Duodenal mucosa (tissue), 2 donors: ENCODE measurements at regions not wholly inside any gene's neighbourhood (a gene's known extent, or its start where the extent isn't known, plus 50 kb on each side); places are given as distances from the start of the nearest gene placed in this dataset.

Experiments
- H3K27ac ChIP-seq: one replicate; pipeline ENCODE4 v1.7.0; 2013; ENCODE audit warnings: low read depth, low read length
- H3K27me3 ChIP-seq, 2 donors: one replicate each; pipeline ENCODE4 v1.7.0; 2013; ENCODE audit warnings: low read length in 2 of 2, control low read depth in 1 of 2; ENCODE audit not compliant: insufficient read depth in 2 of 2, control insufficient read depth in 1 of 2
- H3K36me3 ChIP-seq, 2 donors: one replicate each; pipeline ENCODE4 v1.7.0; 2013; ENCODE audit warnings: low read length in 2 of 2, control low read depth in 1 of 2; ENCODE audit not compliant: insufficient read depth in 2 of 2, control insufficient read depth in 1 of 2
- H3K4me1 ChIP-seq, 2 donors: one replicate each; pipeline ENCODE4 v1.7.0; 2013; ENCODE audit warnings: low read length in 2 of 2, control low read depth in 1 of 2; ENCODE audit not compliant: insufficient read depth in 2 of 2, control insufficient read depth in 1 of 2
- H3K4me3 ChIP-seq, 2 donors: one replicate each; pipeline ENCODE4 v1.7.0; 2013; ENCODE audit warnings: low read length in 2 of 2, low read depth in 1 of 2
- H3K9ac ChIP-seq, 2 donors: one replicate each; pipeline ENCODE4 v1.7.0; 2013; ENCODE audit warnings: low read length in 2 of 2, low read depth in 1 of 2
- H3K9me3 ChIP-seq, 2 donors: one replicate each; pipeline ENCODE4 v1.7.0; 2013; ENCODE audit warnings: low read length in 2 of 2, control low read depth in 1 of 2; ENCODE audit not compliant: control insufficient read depth in 1 of 2

- no peaks in the 10 kb centered on the region for H3K36me3 ChIP-seq
- no peaks in the 10 kb centered on the region for H3K9me3 ChIP-seq
- H3K4me3 ChIP-seq: no peak overlapping the region
- no peaks in the 10 kb centered on the region for H3K27me3 ChIP-seq
- H3K27ac ChIP-seq: no peak overlapping the region
- H3K9ac ChIP-seq: no peak overlapping the region
- no peaks in the 10 kb centered on the region for H3K4me1 ChIP-seq
Observed at GRCh38 chr10:129253161-129253864, 213.7 kb upstream of the MGMT start.

DNA sequence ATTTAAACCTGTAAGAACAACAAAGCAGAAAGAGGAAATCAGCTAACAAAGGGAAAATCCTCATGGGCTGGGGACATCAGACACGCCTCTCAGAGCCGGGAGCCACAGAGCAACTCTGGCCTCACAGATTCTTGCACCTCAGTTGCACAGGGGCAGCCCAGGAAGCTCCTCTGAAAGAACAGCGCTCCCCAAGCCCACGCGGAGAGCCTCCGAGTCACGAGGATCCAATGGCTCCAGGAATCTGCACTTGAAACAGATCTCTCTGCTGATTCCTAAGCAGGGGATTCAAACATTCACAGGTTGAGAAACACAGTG lies 213.2 kb upstream of the MGMT start:
- Histone ChIP-seq H3K27me3 (no peaks in the 10 kb centered on the region), H3K27ac (no peak overlapping the region), H3K4me1 (no peaks in the 10 kb centered on the region), H3K9me3 (no peaks in the 10 kb centered on the region), H3K4me3 (no peak overlapping the region), H3K36me3 (no peaks in the 10 kb centered on the region), H3K9ac (no peak overlapping the region)

DNA sequence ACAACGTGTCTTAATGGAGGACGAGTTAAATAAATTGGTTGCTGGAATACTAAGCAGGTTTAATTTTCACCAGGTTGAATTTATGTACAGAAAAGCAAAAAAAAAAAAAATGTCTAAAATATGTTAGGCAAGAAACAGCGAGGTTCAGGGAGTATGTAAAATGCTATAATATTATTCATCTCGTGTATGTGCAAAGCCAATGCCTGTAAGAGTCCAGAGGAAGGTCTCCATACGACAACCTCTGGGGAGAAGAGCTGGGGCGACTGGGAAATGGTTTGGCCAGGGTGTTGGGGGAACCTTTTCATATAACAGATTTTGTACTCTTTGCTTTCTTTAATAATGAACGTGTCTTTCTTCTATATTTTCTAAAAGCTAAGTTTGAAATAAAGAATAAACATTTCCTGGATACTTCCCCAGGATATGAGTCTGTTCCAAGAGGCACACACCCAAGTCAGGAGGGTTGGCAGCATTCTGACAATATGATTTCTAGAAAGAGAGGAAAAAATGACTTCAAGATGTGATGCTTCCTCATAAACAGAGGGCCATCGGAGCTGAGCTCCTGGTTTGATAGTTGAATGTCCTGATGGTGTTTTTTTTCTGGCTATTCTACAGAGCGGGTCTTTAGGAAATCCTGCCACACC lies 208.6 kb upstream of the MGMT start:
- no peaks in the 10 kb centered on the region for H3K27me3 ChIP-seq
- H3K4me3 ChIP-seq: no peak overlapping the region
- H3K27ac ChIP-seq: no peak overlapping the region
- no peaks in the 10 kb centered on the region for H3K9me3 ChIP-seq
- H3K36me3 ChIP-seq: no peaks in the 10 kb centered on the region
- no peak overlapping the region for H3K9ac ChIP-seq
- H3K4me1 ChIP-seq: no peaks in the 10 kb centered on the region

- H3K4me3 ChIP-seq: no peak overlapping the region
- H3K27ac ChIP-seq: no peak overlapping the region
- H3K9me3 ChIP-seq: no peaks in the 10 kb centered on the region
- H3K36me3 ChIP-seq: no peaks in the 10 kb centered on the region
- no peak overlapping the region for H3K9ac ChIP-seq
- H3K27me3 ChIP-seq: no peaks in the 10 kb centered on the region
- no peaks in the 10 kb centered on the region for H3K4me1 ChIP-seq
Observed at GRCh38 chr10:129259128-129259815, 207.8 kb upstream of the MGMT start.

- H3K36me3 ChIP-seq: no peaks in the 10 kb centered on the region
- H3K9me3 ChIP-seq: no peaks in the 10 kb centered on the region
- no peak overlapping the region for H3K27ac ChIP-seq
- H3K9ac ChIP-seq: no peak overlapping the region
- no peak overlapping the region for H3K4me3 ChIP-seq
- H3K4me1 ChIP-seq: no peaks in the 10 kb centered on the region
- H3K27me3 ChIP-seq: peaks cover 0 to 2% of the 10 kb centered on the region in 2 donors
Observed at GRCh38 chr10:129272176-129272575, 194.9 kb upstream of the MGMT start.

- no peak overlapping the region for H3K4me3 ChIP-seq
- no peaks in the 10 kb centered on the region for H3K36me3 ChIP-seq
- no peak overlapping the region for H3K27ac ChIP-seq
- H3K27me3 ChIP-seq: peaks cover 0 to 2% of the 10 kb centered on the region in 2 donors
- H3K4me1 ChIP-seq: no peaks in the 10 kb centered on the region
- H3K9me3 ChIP-seq: no peaks in the 10 kb centered on the region
- H3K9ac ChIP-seq: no peak overlapping the region
Observed at GRCh38 chr10:129272866-129273650, 194.0 kb upstream of the MGMT start.

DNA sequence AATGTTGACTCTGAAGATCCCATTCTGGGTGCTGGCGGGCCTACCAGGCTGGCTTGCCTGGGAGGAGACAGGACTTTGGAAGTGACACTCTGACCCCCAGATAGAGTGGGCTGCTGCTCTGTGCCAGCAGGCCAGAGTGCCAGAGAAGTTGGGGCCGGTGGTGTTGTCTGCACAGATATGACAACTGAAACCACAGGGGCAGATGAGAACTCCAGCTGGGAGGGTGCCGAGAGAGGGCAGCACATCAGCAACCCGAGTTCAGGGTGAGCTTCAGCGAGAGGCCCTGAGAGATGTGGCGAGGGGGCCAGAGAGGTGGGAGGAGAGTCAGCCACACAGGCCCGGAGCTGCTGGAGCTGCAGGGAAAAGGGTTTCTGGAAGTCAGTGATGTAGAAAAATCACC lies 193.2 kb upstream of the MGMT start:
- no peaks in the 10 kb centered on the region for H3K36me3 ChIP-seq
- H3K27me3 ChIP-seq: peaks cover 0 to 2% of the 10 kb centered on the region in 2 donors
- no peaks in the 10 kb centered on the region for H3K4me1 ChIP-seq
- no peak overlapping the region for H3K9ac ChIP-seq
- H3K9me3 ChIP-seq: no peaks in the 10 kb centered on the region
- no peak overlapping the region for H3K4me3 ChIP-seq
- H3K27ac ChIP-seq: no peak overlapping the region

DNA sequence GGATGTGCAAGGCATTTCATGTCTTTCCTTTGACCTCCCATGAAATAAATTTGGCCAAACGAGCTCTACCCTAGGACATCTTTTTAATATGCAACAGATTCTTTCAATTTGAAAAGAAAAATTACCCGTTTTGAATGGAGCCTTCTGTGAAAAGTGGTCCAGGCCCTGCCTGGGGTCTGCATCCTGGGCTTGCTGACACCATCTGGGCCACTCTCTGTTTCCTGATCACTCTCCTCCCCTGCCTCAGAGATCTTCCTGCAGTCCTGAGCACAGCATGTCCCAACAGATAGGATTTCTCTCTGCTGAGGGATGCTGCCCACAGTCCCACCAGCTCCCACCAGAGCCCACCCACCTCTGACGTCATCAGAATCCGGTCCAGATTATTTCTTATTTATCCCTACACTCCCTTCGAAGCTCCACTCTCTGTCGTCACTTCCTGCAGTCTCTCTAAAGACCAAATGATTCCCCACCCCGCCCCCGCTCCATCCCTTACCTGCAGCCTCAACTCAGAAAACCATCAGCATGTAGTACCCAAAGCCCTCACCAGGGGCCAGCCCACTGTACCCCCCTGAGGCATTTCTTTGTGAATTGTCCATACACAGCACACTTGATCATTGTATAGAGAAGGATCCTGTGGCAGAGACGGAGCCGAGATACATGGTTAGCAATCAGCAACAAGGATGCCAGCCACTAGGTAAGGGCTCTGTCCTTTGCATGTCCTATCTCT lies 192.1 kb upstream of the MGMT start:
- Histone ChIP-seq H3K4me3 (no peak overlapping the region), H3K36me3 (no peaks in the 10 kb centered on the region), H3K27me3 (peaks cover 0 to 2% of the 10 kb centered on the region in 2 donors), H3K9me3 (no peaks in the 10 kb centered on the region), H3K4me1 (no peaks in the 10 kb centered on the region), H3K9ac (no peak overlapping the region), H3K27ac (no peak overlapping the region)

DNA sequence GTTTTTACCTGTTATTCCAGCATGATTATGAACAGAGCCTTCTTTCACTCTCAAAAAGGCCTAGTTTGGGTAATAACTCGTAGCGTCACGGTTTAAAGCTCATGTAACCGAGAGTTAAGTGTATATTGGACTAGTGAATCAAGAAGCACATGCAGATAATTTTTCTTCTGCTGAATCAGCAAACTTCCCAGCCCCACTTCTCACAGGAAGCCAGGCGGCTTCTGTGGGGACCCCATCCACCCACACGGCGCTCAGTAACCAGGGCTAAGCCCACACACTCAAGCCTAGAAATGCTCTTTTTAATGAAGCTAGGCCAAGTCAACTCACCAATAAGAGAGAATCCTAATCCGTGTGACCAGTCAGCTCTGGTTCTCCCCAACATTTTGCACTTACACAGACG lies 191.2 kb upstream of the MGMT start:
- Histone ChIP-seq H3K9me3 (no peaks in the 10 kb centered on the region), H3K27ac (no peak overlapping the region), H3K36me3 (no peaks in the 10 kb centered on the region), H3K27me3 (peaks cover under 1 to 2% of the 10 kb centered on the region in 2 donors), H3K9ac (no peak overlapping the region), H3K4me1 (no peaks in the 10 kb centered on the region), H3K4me3 (no peak overlapping the region)
